Right renal cortex interstitium (tissue), 3 donors: ENCODE measurements at regions not wholly inside any gene's neighbourhood (a gene's known extent, or its start where the extent isn't known, plus 50 kb on each side); places are given as distances from the start of the nearest gene placed in this dataset.

Experiments
- DNase-seq, 3 donors: peaks; one replicate each; pipeline ENCODE4 v3.0.0-alpha.2; 2013; ENCODE audit warnings: low read depth in 3 of 3, low spot score in 2 of 3

DNA sequence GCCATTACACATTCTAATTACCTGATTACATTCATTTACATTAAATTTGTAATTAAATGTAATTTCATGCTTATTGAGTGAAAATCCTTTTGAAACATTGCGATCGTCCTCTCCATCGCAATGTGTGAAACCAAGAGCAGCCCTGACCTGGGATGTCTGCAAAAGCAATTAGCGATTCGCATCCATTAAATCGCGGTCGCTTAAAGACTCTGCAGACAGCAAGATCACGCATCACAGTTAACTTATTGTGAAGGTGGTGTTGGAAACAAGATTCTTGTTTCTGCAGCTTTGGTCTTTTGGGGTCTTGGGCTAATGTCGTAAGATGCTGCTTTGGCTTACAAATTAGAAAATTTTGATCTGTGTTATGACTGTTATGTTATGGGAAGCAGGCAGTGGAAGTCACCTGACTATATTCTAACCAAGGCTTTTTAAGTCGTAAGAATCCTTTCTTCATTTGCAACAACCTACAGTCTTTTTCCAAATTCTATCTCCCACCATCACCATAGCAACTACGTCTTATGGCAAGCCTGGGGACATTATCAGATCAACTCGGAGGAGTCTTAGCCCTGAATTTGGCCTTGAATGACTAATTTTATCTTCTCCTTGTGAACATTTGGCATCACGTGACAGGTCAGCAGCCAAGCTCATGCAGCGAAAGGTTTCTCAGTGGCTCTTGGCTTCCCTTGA, 142.8 kb upstream of the SOX1 start:
- no peak for DNase-seq

DNA sequence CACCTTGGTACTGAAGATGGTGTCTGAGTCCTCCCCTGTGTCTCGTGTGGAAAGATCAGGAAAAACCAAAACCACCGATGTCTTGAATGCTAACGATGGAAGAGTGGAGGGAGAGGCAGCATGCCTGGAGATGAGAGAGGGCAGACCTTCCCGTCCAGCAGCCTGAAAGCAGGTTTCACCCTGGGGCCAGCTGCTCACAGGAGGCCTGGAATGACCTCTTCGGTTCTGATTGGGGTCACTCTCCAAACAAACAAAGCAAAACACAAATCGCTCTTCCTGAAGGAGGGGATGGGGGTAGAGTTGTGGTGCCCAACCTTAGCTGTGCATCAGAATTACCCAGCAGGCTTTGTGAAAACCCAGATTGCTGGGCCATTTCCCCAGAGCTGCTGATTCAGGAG, 142.3 kb upstream of the SOX1 start:
- no peak for DNase-seq

DNA sequence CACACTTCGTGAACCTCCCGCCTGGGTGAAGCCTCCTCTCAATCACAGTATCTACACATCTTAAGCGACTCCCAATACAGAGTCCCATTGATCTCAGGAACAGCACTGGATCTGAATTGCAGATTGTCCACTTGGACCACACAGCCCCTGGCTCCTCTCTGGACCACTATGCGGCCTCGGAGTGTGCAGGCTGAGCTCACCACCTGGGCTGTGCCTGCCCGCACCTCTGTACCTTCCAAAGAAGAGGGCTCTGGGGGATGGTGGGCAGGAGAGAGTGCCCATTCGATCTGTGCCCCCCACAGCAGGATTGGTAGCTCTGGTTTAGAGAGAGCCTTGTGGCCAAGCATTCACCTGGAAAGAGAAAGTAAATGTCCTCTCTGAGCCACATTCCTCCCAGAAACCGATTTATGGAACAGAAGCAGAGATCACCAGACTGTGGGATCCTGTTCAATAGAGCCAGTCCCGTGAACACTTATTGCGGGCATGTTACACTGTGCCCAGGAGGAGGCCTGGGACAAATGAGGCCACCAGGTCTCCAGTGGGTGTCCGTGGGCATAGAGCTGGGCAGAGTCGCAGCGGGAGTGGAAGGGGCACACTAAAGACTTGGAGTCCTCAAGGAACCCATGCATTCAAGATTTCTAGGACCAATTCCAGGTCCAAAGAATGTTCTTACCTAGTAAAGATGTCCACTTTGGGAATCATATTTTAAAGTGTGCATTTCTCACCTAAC, 141.6 kb upstream of the SOX1 start:
- DNase-seq: no peak

DNA sequence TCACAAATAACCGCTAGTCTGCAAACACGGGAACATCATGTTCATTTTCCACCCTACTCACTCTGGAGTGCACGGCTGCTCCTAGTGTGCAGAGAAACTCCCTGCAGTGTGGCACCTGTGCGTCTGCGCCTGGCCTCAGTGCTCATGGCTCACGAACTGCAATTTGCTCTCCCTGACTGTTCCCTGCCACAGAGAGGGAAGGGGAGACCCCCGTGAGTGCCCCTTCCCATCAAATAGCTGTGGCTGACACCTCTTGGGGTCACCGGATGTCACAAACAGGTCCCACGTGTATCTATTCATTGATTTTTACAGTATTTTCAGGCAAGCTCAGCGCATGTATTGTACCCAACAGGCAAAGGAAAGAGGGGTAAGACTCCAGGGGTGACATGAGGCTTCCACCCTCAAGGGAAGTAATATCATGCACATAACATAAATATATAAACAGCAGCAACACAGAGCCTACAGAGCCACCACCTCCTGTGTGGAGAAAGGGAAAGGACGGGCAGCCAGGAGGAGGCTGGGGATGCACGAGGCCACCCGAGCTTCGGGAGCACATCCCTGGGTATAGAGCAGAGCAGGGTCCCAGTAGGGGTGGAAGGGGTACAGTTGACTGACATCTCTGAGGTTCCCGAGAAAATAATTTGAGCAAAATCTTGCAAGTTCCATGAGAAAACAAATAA, 140.3 kb upstream of the SOX1 start:
- no peak for DNase-seq

DNA sequence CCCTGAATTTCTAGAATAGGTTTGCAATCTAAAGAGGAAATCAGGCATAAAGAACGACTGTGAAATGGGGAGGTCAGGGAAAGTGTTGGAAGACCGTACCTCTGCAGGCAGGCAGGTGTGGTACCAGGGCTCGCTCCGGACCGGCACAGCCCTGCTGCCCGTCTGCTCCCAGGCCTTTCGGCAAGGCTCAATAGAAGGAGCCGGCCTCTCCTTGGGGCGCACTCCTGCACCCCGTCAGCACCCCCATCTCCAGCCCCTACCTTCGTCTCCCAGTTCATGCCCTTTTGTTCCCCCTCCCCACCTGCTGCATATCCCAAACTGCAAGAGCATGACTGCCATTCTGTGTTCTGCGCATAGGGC, 139.8 kb upstream of the SOX1 start:
- no peak for DNase-seq

DNA sequence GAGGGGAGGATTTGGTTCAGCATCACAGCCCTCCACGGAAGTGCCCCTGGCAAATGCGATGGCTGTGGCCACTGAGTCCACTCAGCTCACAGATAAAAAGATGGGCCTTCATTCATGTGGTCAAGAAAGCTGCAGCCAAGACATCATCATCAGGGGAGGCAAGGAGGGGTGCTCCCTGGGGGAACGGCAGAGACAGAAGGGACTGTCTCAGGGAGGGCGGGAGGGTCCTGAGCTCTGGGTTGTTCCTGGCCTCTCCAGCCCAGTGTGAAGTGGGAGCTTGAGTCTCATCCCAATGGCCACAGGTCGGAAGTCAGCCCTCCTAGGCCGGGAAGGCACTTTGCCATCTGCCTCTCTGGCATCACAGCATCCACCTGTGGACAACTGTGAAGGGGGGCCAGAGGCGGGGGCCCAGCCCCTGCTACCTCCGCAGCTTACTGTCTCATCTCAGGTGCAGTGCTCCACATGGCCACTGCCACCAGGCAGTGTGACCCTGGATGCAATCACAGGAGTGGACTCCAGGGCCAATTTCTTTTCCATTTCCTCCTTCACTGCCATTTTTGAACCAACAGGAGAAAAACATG, 137.8 kb upstream of the SOX1 start:
- no peak for DNase-seq

DNA sequence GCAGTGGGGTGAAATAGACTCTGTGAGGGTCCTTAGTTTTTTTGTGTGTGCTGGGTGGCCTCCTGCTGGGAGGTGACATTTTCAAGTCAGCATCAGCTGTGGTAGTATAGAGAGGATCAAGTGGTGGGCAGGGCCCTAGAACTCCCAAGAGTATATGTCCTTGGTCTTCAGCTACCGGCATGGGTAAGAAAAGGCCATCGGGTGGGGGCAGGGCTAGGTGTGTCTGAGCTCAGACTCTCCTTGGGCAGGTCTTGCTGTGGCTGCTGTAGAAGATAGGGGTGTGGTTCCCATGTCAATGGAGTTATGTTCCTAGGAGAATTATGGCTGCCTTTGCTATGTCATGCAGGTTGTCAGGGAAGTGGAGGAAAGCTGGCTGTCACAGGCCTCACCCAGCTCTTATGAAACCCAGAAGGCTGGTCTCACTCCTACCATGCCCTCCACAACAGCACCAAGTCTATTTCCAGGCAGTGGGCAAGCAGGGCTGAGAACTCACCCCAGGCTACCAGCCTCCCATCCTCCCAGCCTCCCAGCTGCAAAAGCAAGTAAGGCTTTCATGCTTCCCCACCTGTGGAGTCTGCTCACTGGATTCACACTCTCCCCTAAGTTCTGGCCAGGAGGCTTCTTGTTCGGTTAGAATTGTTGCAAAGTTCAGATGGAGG, 130.6 kb upstream of the SOX1 start:
- DNase-seq: no peak

DNA sequence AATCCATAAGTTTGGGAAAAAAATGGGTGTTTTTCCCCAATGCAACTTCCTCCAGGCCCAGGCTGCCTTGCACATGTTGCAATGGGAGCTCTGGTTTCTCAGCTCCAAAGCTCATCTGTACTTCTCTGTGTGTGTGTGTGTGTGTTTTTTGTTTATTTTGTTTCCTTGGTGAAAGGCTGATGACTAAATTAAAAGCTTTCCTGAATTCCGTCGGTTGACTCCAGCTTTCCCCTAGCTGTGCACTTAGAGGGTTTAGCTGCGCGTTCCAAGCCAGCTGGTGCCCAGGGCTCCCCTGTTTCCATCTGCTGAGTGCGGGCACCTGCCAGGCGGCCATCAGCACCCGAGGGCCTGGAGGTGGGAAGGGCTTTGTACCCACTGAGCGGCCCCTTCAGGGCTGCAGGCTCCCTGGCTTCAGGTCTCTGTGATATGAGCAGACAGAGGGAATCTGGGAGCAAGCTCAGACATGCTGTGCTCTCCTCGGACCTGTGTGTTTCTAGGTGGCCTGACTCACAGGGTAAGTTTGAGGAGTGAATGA, 129.1 kb upstream of the SOX1 start:
- no peak for DNase-seq

DNA sequence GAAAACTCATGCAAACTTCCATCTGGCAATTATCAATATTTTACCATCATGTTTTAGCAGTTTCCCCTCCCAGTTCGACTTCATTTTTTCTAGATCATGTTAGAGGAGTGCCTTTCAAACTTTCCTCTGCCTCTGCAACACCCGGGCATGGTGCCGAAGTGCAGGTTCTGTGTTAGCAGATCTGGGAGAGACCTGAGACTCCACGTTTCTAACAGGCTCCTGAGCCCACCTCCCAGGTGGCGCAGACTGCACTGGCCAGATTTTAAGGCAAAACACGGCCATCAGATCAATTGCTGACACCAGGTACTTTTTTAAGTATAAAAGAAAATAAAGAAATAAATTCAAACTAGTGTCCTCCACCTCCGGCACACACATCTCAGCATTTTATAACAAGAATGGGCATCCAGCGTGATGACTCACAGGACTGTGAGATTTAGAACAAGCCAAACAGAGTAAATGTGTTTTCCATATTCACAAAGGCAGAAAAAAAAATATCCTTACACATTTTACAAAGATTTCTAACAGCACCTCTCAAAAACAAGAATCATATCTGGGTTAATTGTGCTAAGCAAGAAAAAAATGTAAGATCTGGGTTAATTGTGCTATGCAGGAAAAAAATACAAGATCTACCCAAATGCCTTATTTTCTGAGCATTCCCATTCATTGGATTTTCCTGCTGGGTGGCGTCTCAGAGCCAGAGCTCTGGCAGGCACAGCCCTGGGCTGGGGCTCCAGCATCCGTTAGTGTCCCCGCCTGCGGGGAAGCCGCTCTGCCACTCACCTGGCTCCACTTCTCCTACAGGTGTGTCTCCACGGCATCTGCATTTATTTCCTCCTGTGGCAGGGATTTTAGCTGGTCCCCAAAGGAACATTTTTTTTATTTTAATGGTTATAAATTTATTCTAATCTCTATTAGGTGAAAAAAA, 127.9 kb upstream of the SOX1 start:
- no peak for DNase-seq

DNA sequence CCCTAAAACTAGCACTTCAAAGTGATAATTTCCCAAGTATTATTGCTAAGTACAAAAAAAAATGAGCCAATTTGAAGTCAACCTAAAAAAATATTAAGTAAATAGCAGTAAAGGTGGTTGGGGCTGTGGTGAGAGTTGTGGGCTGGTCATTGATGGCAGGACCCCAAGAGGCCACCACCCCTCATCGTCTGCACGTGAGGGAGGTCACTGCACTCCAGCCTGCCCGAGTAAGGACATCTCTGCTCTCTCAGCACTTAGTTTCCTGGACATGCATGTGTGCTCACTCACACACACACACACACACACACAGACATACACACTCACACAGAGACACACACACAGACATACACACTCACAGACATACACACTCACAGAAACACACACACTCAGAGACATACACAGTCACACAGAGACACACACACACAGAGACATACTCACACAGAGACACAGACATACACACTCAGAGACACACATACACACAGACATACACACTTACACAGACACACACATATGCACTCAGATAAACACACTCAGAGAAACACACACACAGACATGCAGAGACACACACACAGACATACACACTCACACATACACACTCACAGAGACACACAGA, 127.2 kb upstream of the SOX1 start:
- no peak for DNase-seq

DNA sequence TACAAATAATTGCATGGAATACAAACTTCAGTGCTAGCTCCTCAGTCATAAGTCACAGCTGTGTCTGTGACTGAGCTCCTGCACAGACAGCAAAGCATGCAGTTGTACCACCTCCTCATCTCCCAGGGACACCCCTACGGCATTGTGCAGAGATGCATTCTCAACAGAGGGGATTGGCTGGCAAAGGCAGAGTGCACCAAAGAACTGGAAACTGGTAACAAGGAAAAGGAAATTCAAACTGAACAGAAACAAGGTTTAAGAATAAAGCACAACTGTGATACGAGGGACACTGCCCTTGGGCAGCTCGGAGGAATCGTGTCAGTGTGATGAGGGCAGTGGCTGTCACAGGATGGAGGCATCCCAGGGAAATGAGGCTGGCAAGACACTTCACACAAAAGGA, 126.1 kb upstream of the SOX1 start:
- DNase-seq: no peak

DNA sequence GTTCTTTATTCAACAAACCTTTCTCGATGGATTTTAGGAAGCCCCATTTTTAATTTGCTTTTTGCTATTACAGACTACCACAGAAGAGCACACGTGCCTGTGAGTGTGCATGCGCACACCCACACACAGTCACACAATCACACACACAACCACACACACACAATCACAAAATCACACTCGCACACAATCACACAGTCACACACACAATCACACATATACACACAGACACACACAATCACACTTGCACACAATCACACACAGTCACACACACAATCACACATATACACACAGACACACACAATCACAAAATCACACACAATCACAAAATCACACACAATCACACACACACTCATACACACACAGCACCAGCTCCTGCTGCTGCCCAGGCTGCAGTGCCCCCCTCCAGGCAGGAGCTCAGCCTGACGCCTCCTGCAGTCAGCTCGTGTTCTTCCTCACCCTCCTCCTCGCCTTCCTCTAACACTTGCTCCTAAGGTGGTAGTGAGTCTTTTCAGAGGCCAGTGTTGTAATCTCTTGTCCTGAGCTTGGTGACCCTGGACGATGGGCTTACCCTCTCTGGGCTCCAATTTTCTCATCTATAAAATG, 125.0 kb upstream of the SOX1 start:
- DNase-seq: no peak

DNA sequence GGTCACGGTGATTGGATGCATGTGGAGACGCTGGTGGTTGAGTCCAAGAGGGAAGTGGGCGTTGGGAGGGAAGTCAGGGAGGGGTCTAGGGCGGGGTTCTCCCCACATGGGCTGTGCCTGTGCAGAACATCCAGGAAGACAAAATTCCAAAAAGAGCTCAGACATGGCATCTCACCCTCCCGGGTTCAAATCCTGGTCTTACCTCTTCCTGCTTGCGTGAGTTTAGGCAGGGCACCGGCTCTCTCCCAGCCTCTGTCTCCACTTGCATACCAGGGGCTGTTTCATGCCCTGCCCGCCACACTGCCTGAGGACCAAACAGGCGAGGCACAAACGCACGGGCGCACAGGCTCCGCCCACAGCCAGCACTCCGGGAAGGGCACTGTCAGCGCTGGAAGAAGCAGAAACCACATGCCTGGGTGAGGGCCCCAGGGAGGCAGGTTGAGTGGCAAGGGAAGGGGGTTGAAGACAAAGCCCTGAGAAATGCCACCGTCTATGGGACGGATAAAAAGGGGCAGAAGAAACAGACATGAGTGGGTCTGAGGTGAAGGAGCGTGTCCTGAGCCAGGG, 123.6 kb upstream of the SOX1 start:
- DNase-seq: no peak

DNA sequence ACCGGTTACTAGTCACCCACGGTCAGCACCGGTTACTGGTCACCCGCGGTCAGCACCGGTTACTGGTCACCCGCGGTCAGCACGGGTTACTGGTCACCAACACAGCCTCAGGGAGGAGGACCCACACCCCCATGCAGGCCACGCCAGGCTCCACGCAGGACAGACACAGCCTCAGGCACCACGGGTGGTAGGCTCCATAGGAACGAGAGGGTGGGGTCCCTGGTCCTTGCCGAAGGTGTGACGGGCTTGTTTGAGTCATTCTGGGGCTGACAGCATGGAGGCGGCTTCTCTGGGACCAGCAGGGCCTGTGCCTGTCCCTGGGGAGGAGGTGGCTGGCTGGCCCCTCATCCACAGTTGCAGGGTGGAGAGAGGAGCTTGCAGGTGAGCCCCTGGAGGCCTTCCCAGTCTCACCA, 122.8 kb upstream of the SOX1 start:
- no peak for DNase-seq

DNA sequence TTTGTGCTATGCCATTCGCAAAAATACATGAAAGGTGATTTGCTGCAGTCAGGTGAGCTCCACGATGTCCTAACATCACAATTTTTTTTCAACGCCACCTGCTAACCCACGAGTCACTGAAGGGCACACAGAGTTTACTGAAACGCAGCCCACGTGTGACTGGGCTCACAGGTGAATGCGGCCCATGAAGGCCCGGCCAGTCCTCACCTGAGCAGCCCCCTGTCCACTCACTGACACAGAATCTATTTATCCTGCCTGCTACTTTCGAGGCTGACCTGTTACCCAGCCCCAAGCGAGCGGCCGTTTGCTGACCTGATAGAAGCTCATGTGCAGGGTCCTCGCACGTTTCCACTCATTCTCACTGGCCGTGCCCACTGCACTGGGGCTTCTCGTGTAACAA, 121.9 kb upstream of the SOX1 start:
- DNase-seq: no peak

DNA sequence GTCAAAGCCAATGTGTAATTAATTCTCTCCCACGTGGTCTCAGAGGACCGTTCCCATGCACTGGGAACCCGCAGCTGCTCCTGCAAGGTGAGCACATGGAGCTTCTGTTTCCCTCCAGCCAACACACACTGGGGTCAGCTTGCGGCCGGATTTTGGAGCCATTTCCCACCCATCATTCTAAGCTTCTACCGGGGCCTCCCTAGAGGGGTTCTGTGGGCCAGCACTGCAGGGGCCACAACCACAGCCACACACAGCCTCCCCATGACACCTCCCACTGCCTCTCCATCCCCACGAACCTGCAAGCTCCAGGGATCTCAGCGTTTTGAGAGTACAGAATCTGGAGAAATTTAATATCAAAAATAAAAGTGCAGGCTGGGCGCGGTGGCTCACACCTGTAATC, 120.7 kb upstream of the SOX1 start:
- DNase-seq: no peak

DNA sequence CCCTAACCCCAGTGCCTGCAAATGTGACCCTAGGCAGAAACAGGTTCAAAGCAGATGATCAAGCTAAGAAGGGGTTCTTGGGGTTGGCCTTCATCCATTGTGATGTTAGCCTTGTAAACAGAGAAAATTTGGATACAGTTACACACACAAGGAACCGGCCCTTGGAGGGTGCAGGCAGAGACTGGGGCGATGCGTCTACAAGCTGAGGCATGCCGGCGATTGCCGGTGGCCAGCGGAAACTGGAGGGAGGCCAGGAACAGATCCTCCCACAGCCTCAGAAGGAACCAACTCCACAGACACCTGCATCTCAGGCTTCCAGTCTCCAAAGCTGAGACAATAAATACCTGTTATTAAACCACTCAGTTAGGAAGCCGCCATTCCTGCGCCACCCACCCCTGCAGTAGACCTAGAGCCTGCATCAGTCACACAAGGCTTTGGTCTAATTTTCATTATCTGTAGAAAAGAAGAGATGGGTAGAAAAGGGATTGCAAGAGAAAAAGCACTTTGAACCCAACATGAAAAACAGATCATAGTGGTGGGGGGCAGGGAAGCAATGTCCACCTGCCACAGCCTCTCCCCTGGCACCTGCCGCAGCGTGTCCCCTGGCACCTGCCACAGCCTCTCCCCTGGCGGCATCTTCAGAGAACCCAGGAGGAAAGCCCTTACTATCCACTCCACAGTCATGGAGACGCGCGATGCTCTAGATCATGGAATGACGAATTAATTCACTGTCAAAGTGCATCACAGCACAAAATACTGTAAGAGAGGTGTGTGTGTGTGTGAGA, 119.7 kb upstream of the SOX1 start:
- no peak for DNase-seq

DNA sequence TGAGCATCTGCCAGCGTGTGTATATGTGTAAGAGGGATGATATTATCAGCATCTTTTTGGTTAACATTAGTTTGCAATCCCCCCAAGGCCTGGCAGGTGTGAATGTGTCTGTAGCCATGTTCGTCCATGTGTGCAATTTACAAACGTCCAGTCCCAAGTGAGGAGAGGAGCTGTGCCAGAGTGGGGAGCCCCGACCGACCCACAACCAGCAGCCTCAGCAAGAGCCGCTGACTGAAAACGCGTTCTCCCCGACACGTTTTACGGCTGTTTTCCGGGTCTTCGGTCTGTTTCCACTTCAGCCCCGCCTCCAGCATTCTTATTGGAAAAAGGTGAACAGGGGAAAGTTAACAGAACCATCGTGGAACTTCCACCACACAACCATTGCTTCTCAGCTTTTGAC, 119.1 kb upstream of the SOX1 start:
- DNase-seq: no peak
